ENCODE measurements at regions not wholly inside any gene's neighbourhood (a gene's known extent, or its start where the extent isn't known, plus 50 kb on each side); places are given as distances from the start of the nearest gene placed in this dataset.

- H3K4me1 Mint-ChIP-seq: peaks cover 8 to 10% of the 10 kb centered on the region in 2 experiments
- Histone ChIP-seq H3T11ph (ENCODE audit: low read length) (no peak overlapping the region), H3K23me2 (ENCODE audit: insufficient read length, low read depth, low read length, poor library complexity, severe bottlenecking) (no peaks in the 10 kb centered on the region), H3K14ac (ENCODE audit: insufficient read depth, low read length) (no peak overlapping the region), H3K56ac (ENCODE audit: insufficient read length, low read depth, low read length) (no peak overlapping the region), H2BK15ac (ENCODE audit: low read depth, low read length) (no peak overlapping the region), H3K4me2 (ENCODE audit: insufficient read depth, insufficient read length, low read length) (no peak overlapping the region), H3K18ac (ENCODE audit: insufficient read length, low read depth, low read length) (no peak overlapping the region), H3K4me1 (ENCODE audit: insufficient read depth, low read length) (no peaks in the 10 kb centered on the region), H3K79me2 (ENCODE audit: insufficient read depth, low read length) (no peaks in the 10 kb centered on the region), H3K9ac (ENCODE audit: extremely low read depth, insufficient read length, low read length) (no peak overlapping the region), H4K91ac (ENCODE audit: insufficient read length, low read depth, low read length) (no peak overlapping the region), H3K27me3 (ENCODE audit: insufficient read depth, low read length) (no peaks in the 10 kb centered on the region), H2BK20ac (ENCODE audit: low read depth, low read length, poor library complexity, severe bottlenecking) (no peak overlapping the region), H4K20me1 (ENCODE audit: control insufficient read depth, insufficient read depth, insufficient read length) (no peaks in the 10 kb centered on the region), H2BK5ac (ENCODE audit: insufficient read length, low read length) (no peak overlapping the region), H2AFZ (ENCODE audit: low read length) (no peak overlapping the region), H4K5ac (ENCODE audit: insufficient read length, low read depth, low read length) (no peak overlapping the region), H3K9me3 (ENCODE audit: control insufficient read depth, low read depth, low read length) (no peaks in the 10 kb centered on the region), H4K8ac (replicated peaks; ENCODE audit: insufficient read length, low read depth, low read length) (no peak overlapping the region), H3K23ac (ENCODE audit: insufficient read length, low read depth, low read length) (no peak overlapping the region), H3K79me1 (ENCODE audit: insufficient read depth, low read depth, low read length, poor library complexity, severe bottlenecking) (no peaks in the 10 kb centered on the region), H3K4ac (ENCODE audit: low read depth, low read length) (no peak overlapping the region), H3K27ac (ENCODE audit: insufficient read length, low read depth, low read length) (no peak overlapping the region), H2AK5ac (ENCODE audit: insufficient read length, low read length) (no peak overlapping the region), H2BK12ac (ENCODE audit: insufficient read length, low read depth, low read length) (no peak overlapping the region), H2BK120ac (ENCODE audit: low read depth, low read length, poor library complexity, severe bottlenecking) (no peak overlapping the region)
- H3K27me3 Mint-ChIP-seq (ENCODE audit: low read depth): no peaks in the 10 kb centered on the region
- no peak for DNase-seq
- no peak overlapping the region for H3K4me3 Mint-ChIP-seq
- H3K36me3 Mint-ChIP-seq (ENCODE audit: insufficient read depth in 1 of 3, low read depth in 3 of 3): peaks cover 0 to 3% (median 0%) of the 10 kb centered on the region in 3 experiments; a peak in 4 of 7 replicates
- WGBS (ENCODE audit: extremely low coverage, insufficient read length, low lambda C conversion rate): no CpG with 5 or more reads among the region's 1 CpG
- no peak overlapping the region for H3K27ac Mint-ChIP-seq
- peaks cover 0 to 5% of the 10 kb centered on the region in 2 experiments; a peak in 1 of 5 replicates for H3K9me3 Mint-ChIP-seq
- no peak for TF ChIP-seq CTCF (conservative IDR thresholded peaks at IDR 0.05)
Measured at GRCh38 chr3:109804697-109805096, 467.4 kb upstream of the DPPA4 start.

All from H9 (cell line).